ENCODE measurements at regions not wholly inside any gene's neighbourhood (a gene's known extent, or its start where the extent isn't known, plus 50 kb on each side); places are given as distances from the start of the nearest gene placed in this dataset.

DNA sequence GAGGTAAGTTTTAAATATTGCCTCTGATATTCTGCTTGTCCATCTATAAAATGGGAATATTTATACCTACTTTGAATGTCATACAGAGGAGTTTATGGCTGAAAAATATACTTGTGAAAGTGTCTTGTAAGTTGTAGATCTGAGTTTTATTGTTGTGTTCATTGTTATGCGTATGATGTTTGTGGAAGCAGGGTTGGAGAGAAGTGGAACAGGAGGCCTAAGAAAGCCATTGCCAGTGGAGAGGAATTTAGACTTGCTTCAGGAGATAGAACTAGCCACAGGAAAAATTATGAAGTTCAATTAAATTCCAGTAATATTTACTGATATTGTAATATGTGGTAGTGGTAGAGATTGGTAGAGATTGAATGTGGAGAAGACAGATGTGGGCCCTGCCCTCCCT, 491.9 kb upstream of the FANCL start:
- TF ChIP-seq, protein P1, sequence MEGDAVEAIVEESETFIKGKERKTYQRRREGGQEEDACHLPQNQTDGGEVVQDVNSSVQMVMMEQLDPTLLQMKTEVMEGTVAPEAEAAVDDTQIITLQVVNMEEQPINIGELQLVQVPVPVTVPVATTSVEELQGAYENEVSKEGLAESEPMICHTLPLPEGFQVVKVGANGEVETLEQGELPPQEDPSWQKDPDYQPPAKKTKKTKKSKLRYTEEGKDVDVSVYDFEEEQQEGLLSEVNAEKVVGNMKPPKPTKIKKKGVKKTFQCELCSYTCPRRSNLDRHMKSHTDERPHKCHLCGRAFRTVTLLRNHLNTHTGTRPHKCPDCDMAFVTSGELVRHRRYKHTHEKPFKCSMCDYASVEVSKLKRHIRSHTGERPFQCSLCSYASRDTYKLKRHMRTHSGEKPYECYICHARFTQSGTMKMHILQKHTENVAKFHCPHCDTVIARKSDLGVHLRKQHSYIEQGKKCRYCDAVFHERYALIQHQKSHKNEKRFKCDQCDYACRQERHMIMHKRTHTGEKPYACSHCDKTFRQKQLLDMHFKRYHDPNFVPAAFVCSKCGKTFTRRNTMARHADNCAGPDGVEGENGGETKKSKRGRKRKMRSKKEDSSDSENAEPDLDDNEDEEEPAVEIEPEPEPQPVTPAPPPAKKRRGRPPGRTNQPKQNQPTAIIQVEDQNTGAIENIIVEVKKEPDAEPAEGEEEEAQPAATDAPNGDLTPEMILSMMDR (IDR thresholded peaks at IDR 0.05; ENCODE audit: insufficient read depth, low read length, poor library complexity, severe bottlenecking), result no peak
- no peak for TF ChIP-seq EZH2phosphoT487 (conservative IDR thresholded peaks at IDR 0.05; ENCODE audit: low read length)
